Kidney capillary endothelial cell (primary cell): ENCODE measurements at regions not wholly inside any gene's neighbourhood (a gene's known extent, or its start where the extent isn't known, plus 50 kb on each side); places are given as distances from the start of the nearest gene placed in this dataset.
A peak's percentile ranks its signal among the peaks of the same experiment; 100 is the strongest.

Source experiments
- DNase-seq: peaks from one replicate; pipeline ENCODE4 v3.0.0-alpha.2; 2018; ENCODE audit warnings: low spot score

- no peak for DNase-seq
Observed at GRCh38 chr6:126747728-126748540, 370.5 kb upstream of the RSPO3 start.

- DNase-seq = no peak
Observed at GRCh38 chr6:126753606-126754005, 364.9 kb upstream of the RSPO3 start.

- DNase-seq = no peak
Observed at GRCh38 chr6:126761854-126762253, 356.6 kb upstream of the RSPO3 start.

GRCh38 chr6:126764104-126764503, 354.4 kb upstream of the RSPO3 start:
- DNase-seq = no peak

GRCh38 chr6:126764671-126765070, 353.8 kb upstream of the RSPO3 start:
- no peak for DNase-seq

GRCh38 chr6:126766820-126767219, 351.7 kb upstream of the RSPO3 start:
- no peak for DNase-seq

GRCh38 chr6:126767711-126768110, 350.8 kb upstream of the RSPO3 start:
- DNase-seq = no peak

- no peak for DNase-seq
Observed at GRCh38 chr6:126770176-126770575, 348.3 kb upstream of the RSPO3 start.

GRCh38 chr6:126773112-126773805, 345.2 kb upstream of the RSPO3 start:
- DNase-seq = no peak

GRCh38 chr6:126779331-126779730, 339.1 kb upstream of the RSPO3 start:
- no peak for DNase-seq

- no peak for DNase-seq
Observed at GRCh38 chr6:126781582-126781981, 336.9 kb upstream of the RSPO3 start.

GRCh38 chr6:126784161-126784790, 334.2 kb upstream of the RSPO3 start:
- no peak for DNase-seq

GRCh38 chr6:126786262-126786661, 332.2 kb upstream of the RSPO3 start:
- no peak for DNase-seq

GRCh38 chr6:126787635-126788034, 330.8 kb upstream of the RSPO3 start:
- DNase-seq = no peak

- no peak for DNase-seq
Observed at GRCh38 chr6:126788861-126789365, 329.6 kb upstream of the RSPO3 start.

GRCh38 chr6:126792340-126793085, 326.0 kb upstream of the RSPO3 start:
- no peak for DNase-seq

- DNase-seq = no peak
Observed at GRCh38 chr6:126795161-126795560, 323.3 kb upstream of the RSPO3 start.

- DNase-seq = no peak
Observed at GRCh38 chr6:126797981-126798380, 320.5 kb upstream of the RSPO3 start.

- DNase-seq = no peak
Observed at GRCh38 chr6:126803769-126804168, 314.7 kb upstream of the RSPO3 start.

- peak; percentile 47 for DNase-seq
Observed at GRCh38 chr6:126804332-126805064, 314.0 kb upstream of the RSPO3 start.

- no peak for DNase-seq
Observed at GRCh38 chr6:126805861-126806260, 312.6 kb upstream of the RSPO3 start.
